NCI-H446 (cell line): ENCODE measurements at regions not wholly inside any gene's neighbourhood (a gene's known extent, or its start where the extent isn't known, plus 50 kb on each side); places are given as distances from the start of the nearest gene placed in this dataset.

ENCODE experiments used
- DNase-seq, 2 experiments: peaks; one replicate each; lab custom pipeline; 2025; lab: John Stamatoyannopoulos, UW

- DNase-seq, result no peak
Measured at GRCh38 chr10:121662531-121662930, 64.3 kb upstream of the FGFR2 start.

GRCh38 chr10:121661451-121661851, 63.2 kb upstream of the FGFR2 start:
- no peak for DNase-seq

GRCh38 chr10:121659236-121659635, 61.0 kb upstream of the FGFR2 start:
- DNase-seq, result no peak

GRCh38 chr10:121658611-121659010, 60.4 kb upstream of the FGFR2 start:
- DNase-seq, result no peak

- DNase-seq, result no peak
Measured at GRCh38 chr10:121658111-121658510, 59.9 kb upstream of the FGFR2 start.

- no peak for DNase-seq
Measured at GRCh38 chr10:121655254-121656144, 57.3 kb upstream of the FGFR2 start.

- DNase-seq, result no peak
Measured at GRCh38 chr10:121654021-121654545, 55.8 kb upstream of the FGFR2 start.

GRCh38 chr10:121653608-121654007, 55.4 kb upstream of the FGFR2 start:
- no peak for DNase-seq

GRCh38 chr10:121648493-121648892, 50.2 kb upstream of the FGFR2 start:
- DNase-seq, result no peak

- DNase-seq, result no peak
Measured at GRCh38 chr10:121648059-121648458, 49.8 kb upstream of the FGFR2 start.
